ENCODE measurements at regions not wholly inside any gene's neighbourhood (a gene's known extent, or its start where the extent isn't known, plus 50 kb on each side); places are given as distances from the start of the nearest gene placed in this dataset.

- peak overlapping the region in 1 of 2 donors; percentile 1 for H3K27ac ChIP-seq (ENCODE audit: low read depth in 1 of 2, low read length in 2 of 2)
- H3K9ac ChIP-seq (ENCODE audit: insufficient read depth, low read length, poor library complexity, severe bottlenecking) = no peak overlapping the region
- no peaks in the 10 kb centered on the region for H3K36me3 ChIP-seq (replicated peaks in 1 of 2; ENCODE audit: control insufficient read depth in 1 of 2, insufficient read depth in 2 of 2, low read length in 2 of 2)
- no peak for DNase-seq
- peaks cover 0 to 1% (median 0%) of the 10 kb centered on the region in 3 donors for H3K27me3 Mint-ChIP-seq (ENCODE audit: low read depth in 3 of 3)
- H3K9me3 ChIP-seq (replicated peaks in 1 of 2; ENCODE audit: control insufficient read depth in 1 of 2, insufficient read depth in 1 of 2, low read length in 2 of 2) = no peaks in the 10 kb centered on the region
- peaks cover 42 to 49% of the 10 kb centered on the region in 2 donors for H3K4me1 ChIP-seq (ENCODE audit: control insufficient read depth in 1 of 2, insufficient read depth in 2 of 2, low read length in 2 of 2)
- peaks cover 0 to 2% of the 10 kb centered on the region in 2 donors for H3K36me3 Mint-ChIP-seq
- TF ChIP-seq, protein P1, sequence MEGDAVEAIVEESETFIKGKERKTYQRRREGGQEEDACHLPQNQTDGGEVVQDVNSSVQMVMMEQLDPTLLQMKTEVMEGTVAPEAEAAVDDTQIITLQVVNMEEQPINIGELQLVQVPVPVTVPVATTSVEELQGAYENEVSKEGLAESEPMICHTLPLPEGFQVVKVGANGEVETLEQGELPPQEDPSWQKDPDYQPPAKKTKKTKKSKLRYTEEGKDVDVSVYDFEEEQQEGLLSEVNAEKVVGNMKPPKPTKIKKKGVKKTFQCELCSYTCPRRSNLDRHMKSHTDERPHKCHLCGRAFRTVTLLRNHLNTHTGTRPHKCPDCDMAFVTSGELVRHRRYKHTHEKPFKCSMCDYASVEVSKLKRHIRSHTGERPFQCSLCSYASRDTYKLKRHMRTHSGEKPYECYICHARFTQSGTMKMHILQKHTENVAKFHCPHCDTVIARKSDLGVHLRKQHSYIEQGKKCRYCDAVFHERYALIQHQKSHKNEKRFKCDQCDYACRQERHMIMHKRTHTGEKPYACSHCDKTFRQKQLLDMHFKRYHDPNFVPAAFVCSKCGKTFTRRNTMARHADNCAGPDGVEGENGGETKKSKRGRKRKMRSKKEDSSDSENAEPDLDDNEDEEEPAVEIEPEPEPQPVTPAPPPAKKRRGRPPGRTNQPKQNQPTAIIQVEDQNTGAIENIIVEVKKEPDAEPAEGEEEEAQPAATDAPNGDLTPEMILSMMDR (IDR thresholded peaks at IDR 0.05) = no peak
- peaks cover 0 to 1% (median 0%) of the 10 kb centered on the region in 7 donors for H3K9me3 Mint-ChIP-seq
- peak overlapping the region in 2 of 3 experiments; percentile 38 to 78 for H3K4me3 ChIP-seq (replicated peaks in 1 of 3; ENCODE audit: low read depth in 2 of 3, low read length in 3 of 3)
- H4K20me1 ChIP-seq (ENCODE audit: insufficient read depth, low read length) = no peaks in the 10 kb centered on the region
- peak overlapping the region; percentile 96 for H2AFZ ChIP-seq (ENCODE audit: insufficient read depth, low read depth, low read length, poor library complexity, severe bottlenecking)
- H3K79me2 ChIP-seq (ENCODE audit: insufficient read depth, low read length) = no peaks in the 10 kb centered on the region
- 33% methylated on average over 4 of the region's 4 CpGs for WGBS (ENCODE audit: insufficient coverage)
- H3K4me1 Mint-ChIP-seq = peaks cover 51% of the 10 kb centered on the region
- peak overlapping the region; percentile 87 for H3K4me2 ChIP-seq (replicated peaks; ENCODE audit: extremely low read depth, low read length, poor library complexity, severe bottlenecking)
- intact Hi-C loops (cut with micrococcal nuclease) = loop anchor here in 1 of 2 donors (10.0 kb wide), 1 partner anchor 48 kb away; no protein-coding TSS in a partner anchor
- peak overlapping the region; percentile 8 to 61 (median 46) for H3K27ac Mint-ChIP-seq
- H3K27me3 ChIP-seq (ENCODE audit: control insufficient read depth in 2 of 2, insufficient read depth in 2 of 2, low read length in 2 of 2) = no peaks in the 10 kb centered on the region
- H3K4me3 Mint-ChIP-seq = peak overlapping the region; percentile 75 to 88
These were observed 115.1 kb upstream of the ARHGEF3 start for GRCh38 chr3:56916716-56917360.

DNA sequence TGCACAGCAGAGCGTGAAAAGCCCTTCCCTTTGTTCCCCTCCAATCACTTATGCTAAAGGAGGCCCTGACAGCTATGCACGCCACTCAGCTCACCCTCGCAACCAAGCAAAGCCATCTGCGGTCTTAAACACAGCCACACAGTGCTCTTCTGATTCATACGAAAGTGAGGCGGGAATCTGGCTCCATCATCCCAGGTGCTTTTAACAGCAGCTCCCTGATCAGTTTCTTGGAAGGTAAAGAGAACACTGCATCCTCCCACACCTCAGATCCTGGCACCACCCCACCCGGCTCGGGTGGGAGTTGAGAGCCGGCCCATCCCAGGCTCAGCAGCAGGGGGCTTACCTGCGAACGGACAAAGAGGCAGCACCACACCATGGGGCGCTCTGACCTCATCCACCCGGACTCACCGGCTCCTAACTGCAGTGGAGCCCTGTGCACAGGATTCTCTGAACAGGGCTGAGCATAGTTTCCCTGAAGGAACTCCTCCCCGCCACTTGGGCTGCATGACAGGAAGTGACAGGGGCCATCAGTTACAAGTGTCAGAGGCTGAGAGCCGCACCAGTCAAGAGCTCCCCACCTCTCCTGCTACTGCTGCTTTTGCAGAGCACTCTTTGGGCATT is 114.3 kb upstream of the ARHGEF3 start:
- Histone ChIP-seq H3K9me3 (replicated peaks in 1 of 2; ENCODE audit: control insufficient read depth in 1 of 2, insufficient read depth in 1 of 2, low read length in 2 of 2) (no peaks in the 10 kb centered on the region), H3K27me3 (ENCODE audit: control insufficient read depth in 2 of 2, insufficient read depth in 2 of 2, low read length in 2 of 2) (no peaks in the 10 kb centered on the region), H3K4me1 (ENCODE audit: control insufficient read depth in 1 of 2, insufficient read depth in 2 of 2, low read length in 2 of 2) (peaks cover 36 to 43% of the 10 kb centered on the region in 2 donors), H3K4me3 (replicated peaks in 1 of 3; ENCODE audit: low read depth in 2 of 3, low read length in 3 of 3) (peak overlapping the region; percentile 38 to 78 (median 40)), H2AFZ (ENCODE audit: insufficient read depth, low read depth, low read length, poor library complexity, severe bottlenecking) (peak overlapping the region; percentile 96), H3K79me2 (ENCODE audit: insufficient read depth, low read length) (no peaks in the 10 kb centered on the region), H3K4me2 (replicated peaks; ENCODE audit: extremely low read depth, low read length, poor library complexity, severe bottlenecking) (peak overlapping the region; percentile 87), H3K27ac (ENCODE audit: low read depth in 1 of 2, low read length in 2 of 2) (peak overlapping the region; percentile 11 to 56), H3K9ac (ENCODE audit: insufficient read depth, low read length, poor library complexity, severe bottlenecking) (peak overlapping the region; percentile 58), H4K20me1 (ENCODE audit: insufficient read depth, low read length) (no peaks in the 10 kb centered on the region), H3K36me3 (replicated peaks in 1 of 2; ENCODE audit: control insufficient read depth in 1 of 2, insufficient read depth in 2 of 2, low read length in 2 of 2) (no peaks in the 10 kb centered on the region)
- H3K4me1 Mint-ChIP-seq = peaks cover 46% of the 10 kb centered on the region
- 4% methylated on average over 15 of the region's 16 CpGs for WGBS (ENCODE audit: insufficient coverage)
- peaks cover 0 to 1% (median 0%) of the 10 kb centered on the region in 3 donors for H3K27me3 Mint-ChIP-seq (ENCODE audit: low read depth in 3 of 3)
- H3K9me3 Mint-ChIP-seq = peaks cover 0 to 1% (median 0%) of the 10 kb centered on the region in 7 donors
- intact Hi-C loops (cut with micrococcal nuclease) = loop anchor here in 1 of 2 donors (10.0 kb wide), 1 partner anchor 49 kb away; no protein-coding TSS in a partner anchor
- peaks cover 0 to 2% of the 10 kb centered on the region in 2 donors for H3K36me3 Mint-ChIP-seq
- peak; percentile 52 to 68 (median 55) for DNase-seq
- H3K4me3 Mint-ChIP-seq = peak overlapping the region; percentile 75 to 88
- H3K27ac Mint-ChIP-seq = peak overlapping the region; percentile 8 to 80 (median 50)
- TF ChIP-seq, protein P1 (IDR thresholded peaks at IDR 0.05) = no peak
